ENCODE measurements at regions not wholly inside any gene's neighbourhood (a gene's known extent, or its start where the extent isn't known, plus 50 kb on each side); places are given as distances from the start of the nearest gene placed in this dataset.

- no peaks in the 10 kb centered on the region for H3K4me1 ChIP-seq (ENCODE audit: control insufficient read depth in 2 of 3, insufficient read depth in 2 of 3, low read depth in 1 of 3, low read length in 3 of 3)
- H3K9me3 ChIP-seq (ENCODE audit: control insufficient read depth in 2 of 3, insufficient read depth in 1 of 3, low read length in 3 of 3) = no peaks in the 10 kb centered on the region
- no peak for TF ChIP-seq CTCF (IDR thresholded peaks at IDR 0.05; ENCODE audit: borderline replicate concordance, extremely low read depth, insufficient read depth)
- no peak for FAIRE-seq
- no peak overlapping the region for H3K9ac ChIP-seq (ENCODE audit: low read length in 3 of 3)
- no peaks in the 10 kb centered on the region for H3K27me3 ChIP-seq (ENCODE audit: control insufficient read depth, insufficient read depth, low read length)
- intact Hi-C loops (cut with DNase I) = no loop called here
- no peak overlapping the region for H3K4me3 ChIP-seq (ENCODE audit: low read length in 3 of 3)
- H3K27ac ChIP-seq (ENCODE audit: low read depth in 2 of 2, low read length in 2 of 2) = no peak overlapping the region
- H3K36me3 ChIP-seq (ENCODE audit: control insufficient read depth in 2 of 3, insufficient read depth in 3 of 3, low read length in 3 of 3) = no peaks in the 10 kb centered on the region
- no peak for DNase-seq
These were observed 710.3 kb downstream of the ZBBX start for GRCh38 chr3:166669781-166670180.

GRCh38 chr3:166663194-166663593, 716.9 kb downstream of the ZBBX start:
- no peak for FAIRE-seq

GRCh38 chr3:166661621-166662020, 718.5 kb downstream of the ZBBX start:
- intact Hi-C loops (cut with DNase I) = no loop called here
- no peaks in the 10 kb centered on the region for H3K27me3 ChIP-seq (ENCODE audit: control insufficient read depth, insufficient read depth, low read length)
- no peaks in the 10 kb centered on the region for H3K4me1 ChIP-seq (ENCODE audit: control insufficient read depth in 2 of 3, insufficient read depth in 2 of 3, low read depth in 1 of 3, low read length in 3 of 3)
- FAIRE-seq (no peak), DNase-seq (no peak)
- no peak overlapping the region for H3K4me3 ChIP-seq (ENCODE audit: low read length in 3 of 3)
- peaks cover 0 to 4% (median 3%) of the 10 kb centered on the region in 3 donors for H3K9me3 ChIP-seq (ENCODE audit: control insufficient read depth in 2 of 3, insufficient read depth in 1 of 3, low read length in 3 of 3)
- no peak overlapping the region for H3K27ac ChIP-seq (ENCODE audit: low read depth in 2 of 2, low read length in 2 of 2)
- TF ChIP-seq CTCF (IDR thresholded peaks at IDR 0.05; ENCODE audit: borderline replicate concordance, extremely low read depth, insufficient read depth) = no peak
- no peak overlapping the region for H3K9ac ChIP-seq (ENCODE audit: low read length in 3 of 3)
- H3K36me3 ChIP-seq (ENCODE audit: control insufficient read depth in 2 of 3, insufficient read depth in 3 of 3, low read length in 3 of 3) = no peaks in the 10 kb centered on the region

More at GRCh38 chr3:166663194-166663593, 716.9 kb downstream of the ZBBX start:
- no peak overlapping the region for H3K4me3 ChIP-seq (ENCODE audit: low read length in 3 of 3)
- no peaks in the 10 kb centered on the region for H3K4me1 ChIP-seq (ENCODE audit: control insufficient read depth in 2 of 3, insufficient read depth in 2 of 3, low read depth in 1 of 3, low read length in 3 of 3)
- no peaks in the 10 kb centered on the region for H3K36me3 ChIP-seq (ENCODE audit: control insufficient read depth in 2 of 3, insufficient read depth in 3 of 3, low read length in 3 of 3)
- H3K27ac ChIP-seq (ENCODE audit: low read depth in 2 of 2, low read length in 2 of 2) = no peak overlapping the region
- TF ChIP-seq CTCF (IDR thresholded peaks at IDR 0.05; ENCODE audit: borderline replicate concordance, extremely low read depth, insufficient read depth) = no peak
- peaks cover 0 to 4% (median 3%) of the 10 kb centered on the region in 3 donors for H3K9me3 ChIP-seq (ENCODE audit: control insufficient read depth in 2 of 3, insufficient read depth in 1 of 3, low read length in 3 of 3)
- no peak overlapping the region for H3K9ac ChIP-seq (ENCODE audit: low read length in 3 of 3)
- no peak for DNase-seq
- no peaks in the 10 kb centered on the region for H3K27me3 ChIP-seq (ENCODE audit: control insufficient read depth, insufficient read depth, low read length)
- intact Hi-C loops (cut with DNase I) = no loop called here

- intact Hi-C loops (cut with DNase I) = no loop called here
These were observed 719.1 kb downstream of the ZBBX start for GRCh38 chr3:166660962-166661361.

More at GRCh38 chr3:166660962-166661361, 719.1 kb downstream of the ZBBX start:
- Histone ChIP-seq H3K27ac (ENCODE audit: low read depth in 2 of 2, low read length in 2 of 2) (no peak overlapping the region), H3K27me3 (ENCODE audit: control insufficient read depth, insufficient read depth, low read length) (no peaks in the 10 kb centered on the region), H3K9me3 (ENCODE audit: control insufficient read depth in 2 of 3, insufficient read depth in 1 of 3, low read length in 3 of 3) (peaks cover 0 to 4% (median 3%) of the 10 kb centered on the region in 3 donors), H3K9ac (ENCODE audit: low read length in 3 of 3) (no peak overlapping the region), H3K36me3 (ENCODE audit: control insufficient read depth in 2 of 3, insufficient read depth in 3 of 3, low read length in 3 of 3) (no peaks in the 10 kb centered on the region), H3K4me1 (ENCODE audit: control insufficient read depth in 2 of 3, insufficient read depth in 2 of 3, low read depth in 1 of 3, low read length in 3 of 3) (no peaks in the 10 kb centered on the region), H3K4me3 (ENCODE audit: low read length in 3 of 3) (no peak overlapping the region)
- no peak for TF ChIP-seq CTCF (IDR thresholded peaks at IDR 0.05; ENCODE audit: borderline replicate concordance, extremely low read depth, insufficient read depth)
- no peak for FAIRE-seq
- no peak for DNase-seq
